HL-60 (cell line): ENCODE measurements at regions not wholly inside any gene's neighbourhood (a gene's known extent, or its start where the extent isn't known, plus 50 kb on each side); places are given as distances from the start of the nearest gene placed in this dataset.

Source experiments
- CTCF ChIP-seq: IDR thresholded peaks from one replicate; pipeline ENCODE4 v1.5.1; 2011; ENCODE audit warnings: low read length, control low read depth, inconsistent platforms; ENCODE audit not compliant: insufficient read depth
- GABPA ChIP-seq: IDR thresholded peaks from 2 replicates; pipeline ENCODE4 v1.6.1; 2012; ENCODE audit warnings: low read depth
- POLR2AphosphoS5 ChIP-seq: IDR thresholded peaks from 2 replicates; pipeline ENCODE4 v1.6.1; 2012; ENCODE audit warnings: low read depth
- REST ChIP-seq: IDR thresholded peaks from 2 replicates; pipeline ENCODE4 v1.6.1; 2012; ENCODE audit warnings: low read depth; ENCODE audit not compliant: insufficient replicate concordance

- TF ChIP-seq CTCF (no peak), POLR2AphosphoS5 (no peak), REST (no peak), GABPA (no peak)
These were observed 393.1 kb downstream of the PTPRU start for GRCh38 chr1:29629401-29629800.
